HFF-Myc (cell line): ENCODE measurements at regions not wholly inside any gene's neighbourhood (a gene's known extent, or its start where the extent isn't known, plus 50 kb on each side); places are given as distances from the start of the nearest gene placed in this dataset.
"Not testable (repeated sequence)": the region's sequence is repeated elsewhere in the genome, so short reads cannot be mapped to it uniquely, and the experiment has no call there.

Source experiments
- DNase-seq: peaks from one replicate; pipeline ENCODE4 v3.0.0-alpha.2; 2011; ENCODE audit warnings: low read depth; ENCODE audit errors: extremely low read depth
- H3K4me3 ChIP-seq: replicated peaks from 2 replicates; pipeline ENCODE4 v1.5.1; 2011; ENCODE audit warnings: low read depth, mild to moderate bottlenecking, control low read depth, low read length
- TF ChIP-seq, protein P1 (sequence below): IDR thresholded peaks from 2 replicates; pipeline ENCODE4 v1.5.1; 2012; ENCODE audit warnings: mild to moderate bottlenecking, low read depth, low read length, control low read depth; ENCODE audit errors: missing control alignments

- H3K4me3 ChIP-seq, result no peak overlapping the region
- DNase-seq, result no peak
- TF ChIP-seq, protein P1, sequence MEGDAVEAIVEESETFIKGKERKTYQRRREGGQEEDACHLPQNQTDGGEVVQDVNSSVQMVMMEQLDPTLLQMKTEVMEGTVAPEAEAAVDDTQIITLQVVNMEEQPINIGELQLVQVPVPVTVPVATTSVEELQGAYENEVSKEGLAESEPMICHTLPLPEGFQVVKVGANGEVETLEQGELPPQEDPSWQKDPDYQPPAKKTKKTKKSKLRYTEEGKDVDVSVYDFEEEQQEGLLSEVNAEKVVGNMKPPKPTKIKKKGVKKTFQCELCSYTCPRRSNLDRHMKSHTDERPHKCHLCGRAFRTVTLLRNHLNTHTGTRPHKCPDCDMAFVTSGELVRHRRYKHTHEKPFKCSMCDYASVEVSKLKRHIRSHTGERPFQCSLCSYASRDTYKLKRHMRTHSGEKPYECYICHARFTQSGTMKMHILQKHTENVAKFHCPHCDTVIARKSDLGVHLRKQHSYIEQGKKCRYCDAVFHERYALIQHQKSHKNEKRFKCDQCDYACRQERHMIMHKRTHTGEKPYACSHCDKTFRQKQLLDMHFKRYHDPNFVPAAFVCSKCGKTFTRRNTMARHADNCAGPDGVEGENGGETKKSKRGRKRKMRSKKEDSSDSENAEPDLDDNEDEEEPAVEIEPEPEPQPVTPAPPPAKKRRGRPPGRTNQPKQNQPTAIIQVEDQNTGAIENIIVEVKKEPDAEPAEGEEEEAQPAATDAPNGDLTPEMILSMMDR, result no peak
These were observed 119.6 kb upstream of the RANBP3L start for GRCh38 chr5:36421256-36421655.

DNA sequence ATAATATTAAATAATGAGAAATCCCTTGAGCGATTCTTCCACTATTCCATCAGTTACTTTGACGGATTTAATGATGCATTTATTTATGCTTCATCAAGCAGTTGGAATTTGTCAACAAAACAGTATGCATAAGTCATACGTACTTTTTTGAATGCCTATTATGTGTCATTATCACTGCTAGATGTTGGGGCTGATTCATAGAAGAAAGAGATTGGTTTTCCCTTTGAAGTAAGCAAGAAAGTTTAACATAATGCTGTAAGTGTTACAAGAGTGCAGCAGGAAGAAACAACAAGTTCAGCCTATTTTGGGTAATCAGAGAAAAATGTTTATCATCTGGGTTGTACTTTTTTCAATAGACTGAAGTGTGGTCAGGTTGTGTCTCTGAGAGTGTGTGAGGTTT, 121.2 kb upstream of the RANBP3L start:
- H3K4me3 ChIP-seq, result no peak overlapping the region
- no peak for DNase-seq
- TF ChIP-seq, protein P1, result no peak

- H3K4me3 ChIP-seq, result no peak overlapping the region
- TF ChIP-seq, protein P1, result no peak
- DNase-seq, result no peak
These were observed 122.0 kb upstream of the RANBP3L start for GRCh38 chr5:36423578-36424307.

- H3K4me3 ChIP-seq, DNase-seq: not testable (repeated sequence)
These were observed 124.4 kb upstream of the RANBP3L start for GRCh38 chr5:36426070-36426469.

DNA sequence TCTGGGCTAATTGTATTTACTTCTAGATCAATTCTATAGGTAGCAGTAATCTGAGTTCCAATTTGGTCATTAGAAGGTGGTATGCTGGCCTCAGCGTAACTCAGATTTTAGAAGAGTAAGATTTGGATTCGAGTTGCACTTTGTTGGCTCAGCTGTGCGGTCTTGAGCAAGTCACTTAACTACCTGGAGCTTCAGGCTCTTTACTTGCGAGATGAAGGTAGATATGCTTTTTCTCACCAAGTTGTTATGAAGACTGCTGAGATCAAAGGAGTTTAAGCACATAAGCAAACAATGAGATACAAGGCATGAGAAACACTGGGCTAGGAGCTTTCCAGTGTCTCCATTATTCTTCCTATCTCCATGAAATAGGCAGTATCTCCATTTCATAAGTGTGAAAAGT, 133.8 kb upstream of the RANBP3L start:
- no peak for DNase-seq
- TF ChIP-seq, protein P1, result no peak
- H3K4me3 ChIP-seq, result no peak overlapping the region

GRCh38 chr5:36436306-36436705, 134.6 kb upstream of the RANBP3L start:
- no peak overlapping the region for H3K4me3 ChIP-seq
- TF ChIP-seq, protein P1, result no peak
- DNase-seq, result no peak

- DNase-seq, result no peak
- no peak overlapping the region for H3K4me3 ChIP-seq
- TF ChIP-seq, protein P1, result no peak
These were observed 137.3 kb upstream of the RANBP3L start for GRCh38 chr5:36438765-36439561.
